ACC112 (cell line): ENCODE measurements at regions not wholly inside any gene's neighbourhood (a gene's known extent, or its start where the extent isn't known, plus 50 kb on each side); places are given as distances from the start of the nearest gene placed in this dataset.

Experiments
- H2AFZ ChIP-seq: fragments of 200-600 bp; sonication (generic); one replicate; pipeline ENCODE4 v1.6.0; 2017; ENCODE audit warnings: antibody characterized with exemption, low read length; ENCODE audit not compliant: unreplicated experiment
- H3K27ac ChIP-seq: fragments of 200-600 bp; sonication (generic); 2 replicates; pipeline ENCODE4 v1.5.1; 2014; ENCODE audit warnings: low read depth, mild to moderate bottlenecking, antibody characterized with exemption, low read length, moderate library complexity
- H3K27me3 ChIP-seq: fragments of 200-600 bp; sonication (generic); 2 replicates; pipeline ENCODE4 v1.6.1; 2014; ENCODE audit warnings: mild to moderate bottlenecking, antibody characterized with exemption, low read length, moderate library complexity, mixed read lengths; ENCODE audit not compliant: insufficient read depth
- H3K36me3 ChIP-seq: fragments of 200-600 bp; sonication (generic); 2 replicates; pipeline ENCODE4 v1.6.1; 2016; ENCODE audit warnings: mild to moderate bottlenecking, antibody characterized with exemption, low read length, moderate library complexity, mixed read lengths; ENCODE audit not compliant: insufficient read depth
- H3K4me1 ChIP-seq: fragments of 200-600 bp; sonication (generic); one replicate; pipeline ENCODE4 v1.6.1; 2016; ENCODE audit warnings: low read length, mixed read lengths; ENCODE audit not compliant: insufficient read depth, unreplicated experiment, control insufficient read depth
- H3K4me3 ChIP-seq: fragments of 200-600 bp; sonication (generic); 2 replicates; pipeline ENCODE4 v1.5.1; 2014; ENCODE audit warnings: mild to moderate bottlenecking, low read depth, low read length
- H3K79me2 ChIP-seq: fragments of 200-600 bp; sonication (generic); one replicate; pipeline ENCODE4 v1.6.0; 2016; ENCODE audit warnings: low read length; ENCODE audit not compliant: control insufficient read depth, unreplicated experiment, insufficient read depth

DNA sequence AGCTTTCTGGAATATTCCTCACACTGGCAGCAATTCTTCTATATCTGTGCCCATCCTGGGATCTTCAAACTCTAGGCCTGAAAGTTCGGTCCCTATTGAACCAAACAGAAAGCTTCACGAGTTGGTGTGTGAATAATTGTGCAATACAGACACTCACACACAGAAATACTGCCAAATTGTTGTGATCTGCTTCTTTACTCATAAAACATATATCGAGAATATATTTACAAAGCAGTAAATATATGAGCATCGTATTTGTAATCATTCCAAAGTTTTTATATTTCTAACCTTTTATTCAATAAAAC is 56.6 kb upstream of the BEX4 start:
- Histone ChIP-seq H3K79me2 (no peaks in the 10 kb centered on the region), H3K4me3 (0 out of 2 replicates have a peak overlapping the region, but pooled peaks have one; percentile 40), H2AFZ (peak overlapping the region; percentile 91), H3K36me3 (no peaks in the 10 kb centered on the region), H3K4me1 (peaks cover 31% of the 10 kb centered on the region), H3K27ac (no peak overlapping the region), H3K27me3 (no peaks in the 10 kb centered on the region)

DNA sequence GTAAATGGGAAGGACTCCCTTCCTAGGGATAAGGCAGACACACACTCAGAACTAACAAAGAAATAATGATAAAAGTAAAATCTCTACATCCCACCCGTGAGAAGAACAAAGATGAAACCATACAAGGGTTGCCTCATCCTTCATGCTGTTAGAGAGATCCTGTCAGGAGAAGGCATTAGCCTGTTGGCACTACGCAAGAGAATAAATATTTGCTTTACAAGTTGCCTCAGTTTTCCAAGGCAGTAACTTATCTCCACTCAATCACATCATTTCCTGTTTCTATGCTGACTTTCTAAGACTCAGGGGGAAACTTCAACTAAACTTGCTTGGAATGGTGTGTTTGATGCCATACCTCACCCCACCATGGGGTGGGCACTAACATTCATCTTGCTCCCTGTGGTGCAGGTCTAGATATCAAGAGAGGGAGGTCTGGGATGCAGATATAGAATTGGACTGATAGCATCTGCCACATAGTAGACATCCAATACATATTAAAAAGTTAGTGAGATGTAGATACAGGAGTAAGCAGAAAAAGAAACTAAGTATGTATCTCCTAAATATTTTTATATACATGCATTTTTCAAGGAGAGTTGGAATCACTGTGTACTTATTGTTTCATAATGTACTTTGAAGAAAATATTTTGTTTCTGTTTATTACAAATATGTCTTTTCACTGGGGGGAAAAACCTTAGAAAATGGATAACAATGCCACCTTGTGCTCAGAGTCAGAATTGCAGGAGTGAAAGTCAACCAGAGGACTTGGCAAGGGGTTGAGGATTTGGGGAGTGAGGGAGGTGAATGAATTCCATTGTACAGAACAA is 57.2 kb upstream of the BEX4 start:
- H3K36me3 ChIP-seq: no peaks in the 10 kb centered on the region
- peaks cover 31% of the 10 kb centered on the region for H3K4me1 ChIP-seq
- peak overlapping the region; percentile 91 for H2AFZ ChIP-seq
- H3K27me3 ChIP-seq: no peaks in the 10 kb centered on the region
- H3K4me3 ChIP-seq: 0 out of 2 replicates have a peak overlapping the region, but pooled peaks have one; percentile 40
- H3K79me2 ChIP-seq: no peaks in the 10 kb centered on the region
- peak overlapping the region; percentile 59; the same call in 1 of the 2 replicates for H3K27ac ChIP-seq

DNA sequence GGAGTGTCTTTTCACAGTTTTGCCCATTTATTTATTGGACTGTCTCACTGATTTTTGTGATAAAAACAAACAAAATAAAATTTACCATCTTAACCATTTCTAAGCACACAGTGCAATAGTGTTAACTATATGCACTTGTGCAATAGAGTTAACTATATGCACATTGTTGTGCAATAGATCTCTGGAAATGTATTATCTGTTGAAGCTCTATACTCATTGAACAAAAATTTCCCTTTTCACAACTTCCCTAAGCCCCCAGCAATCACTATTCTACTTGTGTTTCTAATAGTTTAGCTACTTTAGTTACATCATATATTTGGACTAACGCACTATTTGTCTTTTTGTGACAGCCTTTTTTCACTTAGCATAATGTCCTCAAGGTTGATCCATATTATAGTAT is 59.7 kb upstream of the BEX4 start:
- Histone ChIP-seq H2AFZ (no peak overlapping the region), H3K4me3 (no peak overlapping the region), H3K4me1 (peaks cover 39% of the 10 kb centered on the region), H3K36me3 (no peaks in the 10 kb centered on the region), H3K27ac (peak overlapping the region; percentile 59), H3K27me3 (no peaks in the 10 kb centered on the region), H3K79me2 (no peaks in the 10 kb centered on the region)

DNA sequence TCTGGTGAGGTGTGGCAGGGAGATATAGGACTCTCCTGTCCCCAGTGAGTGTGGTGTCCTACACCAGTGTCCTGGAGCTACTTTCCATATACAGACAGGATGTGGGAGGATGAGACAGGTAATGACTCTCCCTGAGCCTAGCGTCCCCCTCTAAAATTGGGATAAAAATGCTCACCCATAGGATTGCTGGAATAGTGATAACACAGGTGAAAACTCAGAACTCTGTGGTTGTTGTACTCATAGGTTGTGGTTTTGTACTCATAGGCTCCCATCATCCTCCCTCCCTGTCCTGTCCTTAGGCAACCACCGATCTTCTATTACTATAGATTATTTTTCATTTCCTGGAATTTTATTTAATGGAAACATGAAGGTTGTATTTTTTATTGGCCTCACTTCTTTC is 60.7 kb upstream of the NXF3 start:
- Histone ChIP-seq H2AFZ (no peak overlapping the region), H3K4me3 (no peak overlapping the region), H3K36me3 (no peaks in the 10 kb centered on the region), H3K27me3 (no peaks in the 10 kb centered on the region), H3K4me1 (peaks cover 39% of the 10 kb centered on the region), H3K27ac (no peak overlapping the region), H3K79me2 (no peaks in the 10 kb centered on the region)

DNA sequence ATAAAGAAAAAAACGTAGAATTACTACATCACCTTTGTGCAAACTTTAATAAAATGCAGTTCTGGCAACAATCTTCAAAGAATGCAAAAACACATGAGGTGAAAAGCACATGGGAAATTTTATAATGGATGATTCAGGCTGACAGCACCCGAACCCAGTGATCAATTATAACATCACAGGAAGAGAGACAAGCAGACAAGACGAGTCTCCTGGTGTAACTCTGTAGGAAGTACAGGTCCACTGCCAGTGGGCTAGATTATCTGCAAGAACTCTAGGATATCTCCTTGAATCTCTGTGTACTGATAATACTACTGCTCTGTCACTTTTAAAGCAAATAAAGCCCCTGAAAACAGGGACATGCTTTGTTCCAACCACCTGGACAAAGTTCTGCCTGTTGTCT is 58.9 kb upstream of the NXF3 start:
- peaks cover 27% of the 10 kb centered on the region for H3K4me1 ChIP-seq
- H2AFZ ChIP-seq: no peak overlapping the region
- peak overlapping the region; percentile 53; the same call in 1 of the 2 replicates for H3K4me3 ChIP-seq
- H3K27ac ChIP-seq: peak overlapping the region; percentile 93
- H3K27me3 ChIP-seq: no peaks in the 10 kb centered on the region
- no peaks in the 10 kb centered on the region for H3K36me3 ChIP-seq
- no peaks in the 10 kb centered on the region for H3K79me2 ChIP-seq

DNA sequence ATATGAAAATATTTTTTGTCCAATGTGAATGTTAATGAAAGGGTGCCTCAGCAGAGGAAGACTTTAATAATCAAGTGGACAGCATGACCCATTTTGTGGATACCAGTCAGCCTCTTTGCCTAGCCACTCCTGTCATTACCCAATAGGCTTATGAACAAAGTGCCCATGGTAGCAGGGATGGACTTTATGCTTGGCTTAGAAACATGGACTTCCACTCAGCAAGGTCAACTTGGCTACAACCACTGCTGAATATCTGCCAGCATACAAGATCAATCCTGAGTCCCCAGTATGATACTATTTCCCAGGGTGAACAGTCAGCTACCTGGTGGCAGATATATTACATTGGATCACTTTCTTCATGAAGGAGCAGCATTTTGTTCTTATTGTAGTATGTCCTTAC is 56.7 kb upstream of the NXF3 start:
- Histone ChIP-seq H3K27ac (no peak overlapping the region), H2AFZ (no peak overlapping the region), H3K4me1 (peaks cover 7% of the 10 kb centered on the region), H3K36me3 (no peaks in the 10 kb centered on the region), H3K27me3 (no peaks in the 10 kb centered on the region), H3K79me2 (no peaks in the 10 kb centered on the region), H3K4me3 (no peak overlapping the region)

DNA sequence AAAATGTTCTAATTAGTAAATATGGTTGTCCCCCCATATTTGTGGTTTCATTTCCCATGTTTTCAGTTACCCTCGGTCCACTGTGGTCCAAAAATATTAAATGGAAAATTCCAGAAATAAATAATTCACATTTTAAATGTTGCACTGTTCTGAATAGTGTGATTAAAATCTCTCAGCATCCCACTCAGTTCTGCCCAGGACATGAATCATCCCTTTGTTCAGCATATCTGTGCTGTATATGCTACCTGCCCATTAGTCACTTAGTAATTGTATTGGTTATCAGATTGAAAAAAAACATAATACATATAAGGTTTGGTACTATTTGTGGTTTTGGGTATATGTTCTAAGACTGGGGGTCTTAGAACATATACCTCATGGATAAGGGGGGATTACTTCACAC is 55.1 kb upstream of the NXF3 start:
- Histone ChIP-seq H3K79me2 (no peaks in the 10 kb centered on the region), H3K4me3 (no peak overlapping the region), H3K4me1 (peaks cover 7% of the 10 kb centered on the region), H3K27me3 (no peaks in the 10 kb centered on the region), H2AFZ (no peak overlapping the region), H3K27ac (no peak overlapping the region), H3K36me3 (no peaks in the 10 kb centered on the region)
